Testis (tissue), 2 donors: ENCODE measurements at regions not wholly inside any gene's neighbourhood (a gene's known extent, or its start where the extent isn't known, plus 50 kb on each side); places are given as distances from the start of the nearest gene placed in this dataset.
A peak's percentile ranks its signal among the peaks of the same experiment; 100 is the strongest.

Experiments
- DNase-seq: peaks from one replicate; pipeline ENCODE4 v3.0.0-alpha.2; 2019
- H3K27ac ChIP-seq, 2 donors: fragments of 200-600 bp; sonication (generic); one replicate each; pipeline ENCODE4 v1.5.1; 2019
- H3K27me3 ChIP-seq: fragments of 200-600 bp; sonication (generic); one replicate; pipeline ENCODE4 v1.5.1; 2019
- H3K36me3 ChIP-seq: fragments of 200-600 bp; sonication (generic); one replicate; pipeline ENCODE4 v1.5.1; 2017; ENCODE audit warnings: low read depth; ENCODE audit errors: missing control alignments
- H3K4me1 ChIP-seq: fragments of 200-600 bp; sonication (generic); one replicate; pipeline ENCODE4 v1.5.1; 2019
- H3K4me3 ChIP-seq, 2 donors: fragments of 200-600 bp; sonication (generic); one replicate each; pipeline ENCODE4 v1.5.1; 2017 to 2019
- H3K9me3 ChIP-seq: fragments of 200-600 bp; sonication (generic); one replicate; pipeline ENCODE4 v1.5.1; 2017
- POLR2A ChIP-seq: fragments of 450-650 bp; IDR thresholded peaks from one replicate; pipeline ENCODE4 v1.6.1; 2017; ENCODE audit warnings: antibody characterized with exemption, mild to moderate bottlenecking, moderate library complexity
- WGBS, 2 donors: methylation state at CpG; one replicate each; pipeline ENCODE4 v1.1.5; 2018; 5-methylcytosine and 5-hydroxymethylcytosine counted together
- intact Hi-C: fragments of 100-400 bp; cut with DNase I; formaldehyde crosslinking; loops from one replicate; pipeline ENCODE4 v1.15.1; 2023; ENCODE audit warnings: low total_unique reads
- TF ChIP-seq, protein P1 (sequence below), 3 experiments: fragments of 450-650 bp in 2 of 3; fragments of 200-600 bp in 1 of 3; sonication (generic) in 1 of 3; IDR thresholded peaks; one replicate each; pipeline ENCODE4 v1.5.1; 2016 to 2019; ENCODE audit warnings: antibody characterized with exemption in 3 of 3, mild to moderate bottlenecking in 2 of 3, moderate library complexity in 1 of 3

DNA sequence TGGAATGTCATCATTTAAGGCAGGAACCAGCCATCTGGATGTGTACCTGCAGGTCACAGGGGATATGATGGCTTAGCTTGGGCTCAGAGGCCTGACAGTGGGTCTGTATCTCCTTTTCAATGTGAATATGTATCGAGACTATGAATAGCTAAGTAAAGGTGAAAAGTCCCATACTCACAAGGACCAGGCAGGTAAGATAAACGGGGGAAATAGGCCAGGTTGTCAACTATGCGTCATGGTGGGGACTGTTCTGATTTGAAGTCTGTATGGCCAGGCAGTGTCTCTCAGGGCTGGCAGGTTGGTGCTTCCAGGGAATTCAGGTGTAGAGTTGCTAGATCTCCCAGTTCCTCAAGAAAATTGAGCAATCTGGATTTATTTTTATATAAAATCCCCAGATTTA lies 987.9 kb upstream of the WWC1 start:
- peaks cover 3% of the 10 kb centered on the region for H3K4me1 ChIP-seq
- H3K9me3 ChIP-seq = no peaks in the 10 kb centered on the region
- H3K27ac ChIP-seq = no peak overlapping the region
- WGBS, 2 donors = 96% methylated on average over 3 of the region's 3 CpGs
- TF ChIP-seq, protein P1, sequence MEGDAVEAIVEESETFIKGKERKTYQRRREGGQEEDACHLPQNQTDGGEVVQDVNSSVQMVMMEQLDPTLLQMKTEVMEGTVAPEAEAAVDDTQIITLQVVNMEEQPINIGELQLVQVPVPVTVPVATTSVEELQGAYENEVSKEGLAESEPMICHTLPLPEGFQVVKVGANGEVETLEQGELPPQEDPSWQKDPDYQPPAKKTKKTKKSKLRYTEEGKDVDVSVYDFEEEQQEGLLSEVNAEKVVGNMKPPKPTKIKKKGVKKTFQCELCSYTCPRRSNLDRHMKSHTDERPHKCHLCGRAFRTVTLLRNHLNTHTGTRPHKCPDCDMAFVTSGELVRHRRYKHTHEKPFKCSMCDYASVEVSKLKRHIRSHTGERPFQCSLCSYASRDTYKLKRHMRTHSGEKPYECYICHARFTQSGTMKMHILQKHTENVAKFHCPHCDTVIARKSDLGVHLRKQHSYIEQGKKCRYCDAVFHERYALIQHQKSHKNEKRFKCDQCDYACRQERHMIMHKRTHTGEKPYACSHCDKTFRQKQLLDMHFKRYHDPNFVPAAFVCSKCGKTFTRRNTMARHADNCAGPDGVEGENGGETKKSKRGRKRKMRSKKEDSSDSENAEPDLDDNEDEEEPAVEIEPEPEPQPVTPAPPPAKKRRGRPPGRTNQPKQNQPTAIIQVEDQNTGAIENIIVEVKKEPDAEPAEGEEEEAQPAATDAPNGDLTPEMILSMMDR (IDR thresholded peaks at IDR 0.05) = no peak
- TF ChIP-seq POLR2A = no peak
- intact Hi-C loops = no loop called here
- H3K36me3 ChIP-seq = no peaks in the 10 kb centered on the region
- no peak overlapping the region for H3K4me3 ChIP-seq
- no peak for DNase-seq
- H3K27me3 ChIP-seq = no peaks in the 10 kb centered on the region

DNA sequence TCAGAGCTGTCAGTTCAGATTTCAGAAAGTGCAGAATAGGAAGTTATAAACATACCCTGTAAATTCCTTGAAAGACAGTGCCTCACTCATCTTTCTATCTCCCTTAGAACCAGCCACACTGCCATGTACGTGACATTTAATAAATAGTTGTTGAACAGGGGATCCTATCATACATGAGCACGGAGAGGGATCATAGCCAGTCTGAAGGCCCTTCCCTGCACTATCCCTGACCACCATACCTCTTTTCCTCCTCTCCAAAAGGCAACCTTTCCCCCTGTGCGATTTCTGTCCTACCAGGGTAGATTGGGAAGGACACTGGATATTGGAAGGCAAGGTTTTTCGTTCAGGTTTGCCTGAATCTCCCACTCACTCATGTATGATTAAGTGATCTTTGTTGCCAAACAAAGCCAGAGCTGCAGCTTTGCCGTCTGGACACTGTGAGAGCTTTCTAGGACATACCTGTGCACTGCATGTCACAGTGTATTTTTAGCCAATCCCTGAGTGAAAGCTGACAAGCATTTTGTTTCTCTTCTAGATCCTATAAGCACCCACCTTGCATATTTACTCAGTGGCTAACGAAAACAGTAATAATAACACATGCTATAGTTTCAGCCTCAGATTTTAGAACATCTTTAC lies 986.5 kb upstream of the WWC1 start:
- no peaks in the 10 kb centered on the region for H3K27me3 ChIP-seq
- no peaks in the 10 kb centered on the region for H3K9me3 ChIP-seq
- intact Hi-C loops = no loop called here
- peaks cover 3% of the 10 kb centered on the region for H3K4me1 ChIP-seq
- H3K27ac ChIP-seq = no peak overlapping the region
- DNase-seq = no peak
- WGBS, 2 donors = 79 to 82% methylated on average over 6 of the region's 6 CpGs
- no peak for TF ChIP-seq POLR2A
- TF ChIP-seq, protein P1 (IDR thresholded peaks at IDR 0.05) = no peak
- H3K4me3 ChIP-seq = no peak overlapping the region
- no peaks in the 10 kb centered on the region for H3K36me3 ChIP-seq

DNA sequence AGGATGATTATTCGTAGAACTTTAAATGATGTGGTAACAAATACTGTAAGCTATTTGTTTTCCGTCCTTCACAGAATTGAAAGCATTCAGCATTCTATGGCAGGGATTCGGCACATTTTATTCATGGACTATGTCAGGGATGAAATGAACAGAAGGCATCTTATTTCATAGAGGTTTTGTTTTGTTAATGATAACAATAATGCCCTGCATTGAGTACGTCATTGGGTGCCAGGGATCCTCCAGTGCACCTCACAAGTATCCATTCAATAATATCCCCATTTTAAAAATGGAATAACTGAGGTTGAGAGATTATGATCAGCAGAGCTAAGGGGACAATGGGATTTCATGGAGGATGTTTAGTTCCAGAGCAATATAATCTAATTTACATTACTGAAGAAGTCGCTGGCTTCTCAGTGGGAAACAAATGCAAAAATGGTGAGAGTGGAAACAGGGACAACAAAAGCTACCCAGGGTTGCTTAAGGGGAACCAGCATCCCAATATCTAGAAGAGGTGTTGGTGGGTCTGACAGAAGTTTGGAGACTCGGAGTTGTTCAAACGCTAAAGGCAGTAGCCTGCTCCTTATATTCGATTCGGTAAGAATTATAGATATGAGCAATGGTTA lies 985.7 kb upstream of the WWC1 start:
- Histone ChIP-seq H3K27ac (no peak overlapping the region), H3K4me1 (peaks cover 3% of the 10 kb centered on the region), H3K36me3 (no peaks in the 10 kb centered on the region), H3K27me3 (no peaks in the 10 kb centered on the region), H3K4me3 (no peak overlapping the region), H3K9me3 (no peaks in the 10 kb centered on the region)
- 78 to 84% methylated on average over 9 of the region's 9 CpGs for WGBS, 2 donors
- TF ChIP-seq, protein P1 (IDR thresholded peaks at IDR 0.05) = no peak
- no peak for TF ChIP-seq POLR2A
- intact Hi-C loops = no loop called here
- DNase-seq = no peak

DNA sequence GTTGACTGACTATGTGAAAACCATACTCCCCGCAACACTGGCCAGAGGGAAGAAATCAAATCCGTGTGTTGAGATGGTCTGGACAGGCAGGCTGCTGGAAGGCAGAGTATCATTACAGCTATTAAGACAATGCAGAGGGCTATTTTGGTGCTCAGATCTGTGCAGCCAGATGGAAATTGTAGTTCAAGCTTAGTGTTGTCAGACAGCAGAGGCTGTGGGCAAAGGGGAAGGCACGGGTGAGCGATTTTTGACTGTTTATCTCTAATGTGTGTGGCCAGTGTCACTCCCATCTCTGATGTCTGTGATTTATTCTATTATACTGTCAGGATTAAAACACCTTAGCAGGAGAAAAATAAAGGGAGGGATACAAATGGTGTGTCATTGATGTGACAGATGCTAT lies 984.4 kb upstream of the WWC1 start:
- intact Hi-C loops = no loop called here
- H3K27ac ChIP-seq = no peak overlapping the region
- 88 to 94% methylated on average over 4 of the region's 4 CpGs for WGBS, 2 donors
- H3K9me3 ChIP-seq = no peaks in the 10 kb centered on the region
- peaks cover 3% of the 10 kb centered on the region for H3K4me1 ChIP-seq
- H3K4me3 ChIP-seq = no peak overlapping the region
- no peak for DNase-seq
- no peak for TF ChIP-seq POLR2A
- TF ChIP-seq, protein P1 (IDR thresholded peaks at IDR 0.05) = no peak
- no peaks in the 10 kb centered on the region for H3K36me3 ChIP-seq
- no peaks in the 10 kb centered on the region for H3K27me3 ChIP-seq

DNA sequence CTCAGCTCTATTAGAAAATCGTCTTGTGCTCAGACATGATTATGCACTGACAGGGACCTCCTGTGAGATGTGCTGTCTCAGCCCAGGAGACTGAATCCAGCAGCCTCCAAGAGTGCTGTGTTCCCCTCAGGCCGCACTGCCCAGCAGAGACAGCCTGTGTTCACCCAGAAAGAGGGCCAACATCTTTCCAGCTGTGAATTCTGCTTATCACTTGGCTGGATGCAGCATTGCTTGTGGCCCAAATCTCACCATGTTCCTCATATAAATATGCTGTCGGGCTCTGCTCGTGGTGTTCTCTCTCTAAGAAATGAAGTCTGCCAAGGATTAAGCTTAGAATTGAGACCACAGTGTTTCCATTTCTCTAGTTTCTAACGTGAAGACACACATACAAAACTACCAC lies 983.0 kb upstream of the WWC1 start:
- Histone ChIP-seq H3K4me3 (no peak overlapping the region), H3K9me3 (no peaks in the 10 kb centered on the region), H3K36me3 (no peaks in the 10 kb centered on the region), H3K27ac (no peak overlapping the region), H3K27me3 (no peaks in the 10 kb centered on the region), H3K4me1 (peaks cover 3% of the 10 kb centered on the region)
- WGBS, 2 donors = 60% methylated on average over 5 of the region's 5 CpGs
- TF ChIP-seq, protein P1 (IDR thresholded peaks at IDR 0.05) = no peak
- no peak for TF ChIP-seq POLR2A
- DNase-seq = peak; percentile 32
- intact Hi-C loops = no loop called here
